ENCODE measurements at regions not wholly inside any gene's neighbourhood (a gene's known extent, or its start where the extent isn't known, plus 50 kb on each side); places are given as distances from the start of the nearest gene placed in this dataset.

DNA sequence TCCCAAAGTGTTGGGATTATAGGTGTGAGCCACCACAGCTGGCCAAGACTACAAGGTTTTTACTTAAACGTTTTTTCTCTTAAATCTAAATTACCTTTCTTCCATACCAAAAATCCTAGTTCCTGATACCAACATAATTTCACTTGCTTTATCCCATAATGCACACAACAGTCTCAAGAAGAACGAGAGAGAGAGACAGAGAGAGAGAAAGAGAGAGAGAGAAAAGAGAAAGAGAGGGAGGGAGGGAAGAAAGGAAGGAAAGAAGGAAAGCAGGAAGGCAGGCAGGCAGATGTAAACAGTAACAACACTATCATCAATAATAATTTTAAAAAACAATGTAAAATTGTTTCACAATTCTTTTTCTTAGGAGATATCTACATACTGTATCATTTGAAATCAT, 118.4 kb downstream of the BTG1 start:
- TF ChIP-seq, protein P1, sequence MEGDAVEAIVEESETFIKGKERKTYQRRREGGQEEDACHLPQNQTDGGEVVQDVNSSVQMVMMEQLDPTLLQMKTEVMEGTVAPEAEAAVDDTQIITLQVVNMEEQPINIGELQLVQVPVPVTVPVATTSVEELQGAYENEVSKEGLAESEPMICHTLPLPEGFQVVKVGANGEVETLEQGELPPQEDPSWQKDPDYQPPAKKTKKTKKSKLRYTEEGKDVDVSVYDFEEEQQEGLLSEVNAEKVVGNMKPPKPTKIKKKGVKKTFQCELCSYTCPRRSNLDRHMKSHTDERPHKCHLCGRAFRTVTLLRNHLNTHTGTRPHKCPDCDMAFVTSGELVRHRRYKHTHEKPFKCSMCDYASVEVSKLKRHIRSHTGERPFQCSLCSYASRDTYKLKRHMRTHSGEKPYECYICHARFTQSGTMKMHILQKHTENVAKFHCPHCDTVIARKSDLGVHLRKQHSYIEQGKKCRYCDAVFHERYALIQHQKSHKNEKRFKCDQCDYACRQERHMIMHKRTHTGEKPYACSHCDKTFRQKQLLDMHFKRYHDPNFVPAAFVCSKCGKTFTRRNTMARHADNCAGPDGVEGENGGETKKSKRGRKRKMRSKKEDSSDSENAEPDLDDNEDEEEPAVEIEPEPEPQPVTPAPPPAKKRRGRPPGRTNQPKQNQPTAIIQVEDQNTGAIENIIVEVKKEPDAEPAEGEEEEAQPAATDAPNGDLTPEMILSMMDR (conservative IDR thresholded peaks at IDR 0.05): no peak
- no peak overlapping the region for H3K27ac ChIP-seq

DNA sequence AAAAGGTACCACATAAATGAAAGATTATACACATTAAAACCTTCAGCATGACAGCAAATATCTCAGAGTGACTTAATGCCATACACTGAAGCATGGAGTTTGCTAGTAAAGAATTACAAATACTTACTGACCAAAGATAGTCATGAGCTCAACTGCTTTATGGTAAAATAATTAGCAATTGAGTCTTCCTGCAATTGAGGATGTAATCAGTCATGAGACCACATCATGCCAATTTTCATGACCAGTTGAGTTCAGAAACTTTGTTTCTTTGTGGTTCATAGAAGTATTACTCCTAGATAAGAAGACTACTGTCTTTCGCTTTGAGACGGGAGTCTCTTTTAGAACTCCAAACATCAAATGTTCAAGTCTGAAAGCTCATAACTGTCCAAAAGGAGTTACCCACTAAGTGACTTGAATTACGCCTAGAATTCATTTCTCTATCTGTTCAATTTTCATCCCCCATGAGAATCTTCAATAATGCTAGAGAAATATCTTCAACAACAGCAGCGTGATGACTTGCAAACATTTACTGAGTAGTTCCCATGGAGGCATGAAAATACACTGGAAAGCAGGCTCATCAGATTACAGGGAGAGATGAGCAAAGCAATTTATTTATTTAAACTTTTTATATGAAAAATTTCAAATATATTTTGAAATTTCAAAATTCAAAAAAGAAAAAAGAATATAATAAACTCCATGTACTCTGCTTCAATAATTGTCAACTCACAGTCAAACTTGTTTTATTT, 120.0 kb downstream of the BTG1 start:
- TF ChIP-seq, protein P1 (conservative IDR thresholded peaks at IDR 0.05): no peak
- no peak overlapping the region for H3K27ac ChIP-seq

DNA sequence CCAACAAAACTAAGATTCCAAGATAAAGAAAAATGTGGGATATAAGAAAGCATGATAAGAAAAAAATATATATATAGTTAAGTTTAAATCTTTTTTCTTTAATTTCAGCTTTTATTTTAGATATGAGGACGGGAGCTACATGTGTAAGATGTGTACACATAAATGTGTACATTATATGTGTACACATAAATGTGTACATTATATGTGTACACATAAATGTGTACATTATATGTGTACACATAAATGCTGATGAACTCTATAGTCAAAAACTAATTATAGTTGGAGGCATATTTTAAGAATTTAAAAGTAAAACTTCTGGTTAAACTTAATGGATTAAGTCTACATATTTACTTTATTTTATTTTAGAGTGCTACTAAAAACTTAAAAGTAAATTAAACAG, 123.6 kb downstream of the BTG1 start:
- no peak overlapping the region for H3K27ac ChIP-seq
- TF ChIP-seq, protein P1 (conservative IDR thresholded peaks at IDR 0.05): no peak

DNA sequence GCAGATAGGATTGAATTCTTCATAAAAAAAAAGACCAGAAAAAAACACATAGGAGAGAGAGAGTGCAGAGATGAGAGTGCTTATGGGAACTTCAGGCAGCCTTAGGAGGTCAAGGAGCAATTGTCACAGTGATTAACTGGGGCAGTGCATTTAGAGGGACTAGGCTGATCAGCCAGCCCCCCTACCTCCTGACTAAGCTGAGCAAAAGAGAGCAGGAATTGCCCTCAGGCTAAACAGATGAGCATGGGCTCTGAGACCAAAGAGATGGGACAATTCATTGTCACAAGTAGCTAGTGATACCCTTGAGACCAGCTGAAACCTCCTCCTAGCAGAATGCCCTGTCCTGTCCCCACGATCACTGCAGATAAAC, 124.0 kb downstream of the BTG1 start:
- TF ChIP-seq, protein P1 (conservative IDR thresholded peaks at IDR 0.05): no peak

DNA sequence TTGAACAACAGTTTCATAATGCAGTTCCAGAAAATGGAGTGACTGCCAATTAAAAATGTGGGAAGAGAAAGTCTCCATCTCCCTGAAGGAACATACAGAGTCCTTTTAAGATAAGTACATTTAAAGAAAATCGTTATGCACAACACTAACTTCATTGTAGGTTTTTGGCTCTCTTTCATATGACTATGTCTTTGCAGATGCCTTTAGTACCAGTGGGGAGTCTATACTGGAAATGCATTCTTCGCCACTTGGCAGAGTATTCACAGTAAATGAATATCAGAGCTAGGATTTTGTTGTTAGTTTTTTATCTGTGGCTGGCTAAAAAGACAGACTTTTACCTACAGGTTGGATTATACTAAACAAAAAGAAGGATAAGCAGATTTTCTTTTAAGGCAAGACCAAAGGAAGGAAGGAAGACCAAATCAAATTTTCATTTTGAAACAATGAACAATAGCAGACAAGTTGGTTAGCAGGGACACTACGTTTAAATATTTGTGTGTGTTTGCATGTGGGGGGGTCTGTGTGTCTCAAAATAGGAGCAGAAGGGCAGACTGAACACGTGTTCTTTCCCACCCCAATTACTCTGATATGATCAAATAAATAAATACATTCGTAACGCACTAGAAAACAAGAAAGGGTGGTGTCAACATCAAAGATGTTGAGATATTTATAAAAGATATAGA, 124.5 kb downstream of the BTG1 start:
- H3K27ac ChIP-seq: no peak overlapping the region
- TF ChIP-seq, protein P1 (conservative IDR thresholded peaks at IDR 0.05): no peak

More for the DNA sequence above, 124.0 kb downstream of the BTG1 start:
- no peak overlapping the region for H3K27ac ChIP-seq

DNA sequence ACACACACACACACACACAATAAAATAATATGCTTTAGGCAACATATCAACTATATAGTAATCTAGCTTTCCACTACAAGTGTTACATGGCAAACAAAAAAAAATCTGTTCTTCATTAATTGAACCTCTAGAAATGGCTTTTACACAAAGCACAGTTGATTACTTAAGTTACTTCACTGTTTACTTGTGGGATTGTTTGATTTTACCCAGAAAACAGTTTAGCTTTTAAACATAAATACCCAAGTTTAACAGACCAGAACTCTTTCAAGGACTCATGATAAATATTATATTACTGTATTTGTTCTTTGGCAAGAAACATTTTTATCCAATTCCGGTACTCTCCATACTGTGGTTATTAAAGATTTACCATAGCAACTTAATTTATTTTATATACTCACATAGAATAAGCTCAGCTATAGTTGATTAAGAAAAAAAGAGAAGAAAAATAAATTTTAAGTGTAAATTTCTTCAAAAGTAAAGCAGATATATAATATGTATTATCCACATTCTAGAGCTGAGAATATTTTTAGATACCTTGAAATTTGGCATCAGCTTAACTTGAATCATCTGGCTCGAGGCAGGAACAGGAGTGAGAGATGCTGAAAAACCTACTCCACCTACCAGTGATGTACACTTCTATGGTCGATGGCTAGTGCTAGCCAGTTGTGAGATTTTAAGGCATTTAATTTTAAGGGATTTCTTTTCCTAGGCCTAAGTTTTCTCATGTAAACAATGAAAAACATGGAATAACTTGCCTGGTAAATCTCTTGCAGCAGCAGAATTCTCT, 126.0 kb downstream of the BTG1 start:
- H3K27ac ChIP-seq: no peak overlapping the region
- TF ChIP-seq, protein P1 (conservative IDR thresholded peaks at IDR 0.05): no peak

DNA sequence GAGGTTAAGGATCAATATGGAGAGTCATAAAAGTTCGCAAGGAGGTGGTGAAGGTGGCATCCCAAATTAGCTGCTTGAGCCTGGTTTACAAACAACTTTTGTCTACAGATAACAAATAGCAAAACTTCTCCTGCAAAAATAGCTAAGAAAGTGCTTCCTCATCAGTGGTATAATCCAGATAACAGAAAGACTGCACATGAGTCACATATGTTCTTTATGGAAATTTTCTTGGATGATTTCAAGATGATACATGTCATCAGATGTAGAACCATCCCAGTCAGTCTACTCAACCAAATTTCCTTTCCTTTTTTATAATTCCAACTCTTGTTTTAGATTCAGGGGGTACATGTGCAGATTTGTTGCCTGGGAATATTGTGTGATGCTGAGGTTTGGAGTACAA, 133.0 kb downstream of the BTG1 start:
- no peak overlapping the region for H3K27ac ChIP-seq
- TF ChIP-seq, protein P1 (conservative IDR thresholded peaks at IDR 0.05): no peak
